K562 (cell line): ENCODE measurements at regions not wholly inside any gene's neighbourhood (a gene's known extent, or its start where the extent isn't known, plus 50 kb on each side); places are given as distances from the start of the nearest gene placed in this dataset.

Experiments
- ATAC-seq: fragments of 200-7000 bp; cut with Tn5 transposase; 3 replicates; pipeline ENCODE4 v1.9.1; 2020; ENCODE audit warnings: moderate library complexity
- BruUV-seq: library from RNA; stranded (reverse); fragments of 400-500 nt; replicated peaks from 2 replicates; lab custom pipeline; 2021; lab: Mats Ljungman, UMichigan
- CTCF ChIA-PET: fragments of 300-600 bp; formaldehyde crosslinking; extraction: SDS; loops from one replicate; lab custom pipeline; 2021; ENCODE audit warnings: low intra/inter-chr PET ratio; lab: Yijun Ruan, JAX
- POLR2A ChIA-PET: fragments of 300-600, 350-650 bp; sonication (Branson Sonifier 250); formaldehyde crosslinking; extraction: SDS; loops from one replicate; lab custom pipeline; 2021; ENCODE audit warnings: antibody characterized with exemption, inconsistent platforms; lab: Yijun Ruan, JAX
- DNase-seq, 4 experiments: peaks; one replicate each; pipeline versions ENCODE4 v3.0.0 to v3.0.0-alpha.2; 2011 to 2018; ENCODE audit warnings: low spot score in 3 of 4, mixed read lengths in 3 of 4; ENCODE audit errors: extremely low read depth in 1 of 4
- FAIRE-seq: peaks from 2 replicates; lab custom pipeline; 2011; peaks lifted over from hg19 to GRCh38; lab: Jason Lieb, UNC
- H2AFZ ChIP-seq: 2 replicates; pipeline ENCODE4 v1.6.0; 2011; ENCODE audit warnings: low read depth, low read length, control low read depth, inconsistent platforms
- H3K27ac ChIP-seq: fragments of 200-600 bp; 3 replicates; pipeline ENCODE4 v1.8.0; 2011; ENCODE audit warnings: low read depth, mild to moderate bottlenecking, control low read depth, inconsistent platforms, low read length, moderate library complexity, mixed read lengths; ENCODE audit errors: extremely low read depth
- H3K27me3 ChIP-seq, 2 experiments: fragments of 300-600 bp in 1 of 2; 2 replicates in 1 of 2; 3 replicates in 1 of 2; pipeline versions ENCODE4 v1.6.0 to v1.8.0; 2011; ENCODE audit warnings: inconsistent platforms in 2 of 2, low read length in 2 of 2, mild to moderate bottlenecking in 1 of 2, mixed read lengths in 1 of 2, moderate library complexity in 1 of 2; ENCODE audit not compliant: control insufficient read depth in 2 of 2, insufficient read depth in 2 of 2
- H3K36me3 ChIP-seq: fragments of 300-600 bp; 3 replicates; pipeline ENCODE4 v1.8.0; 2011; ENCODE audit warnings: mild to moderate bottlenecking, low read length, inconsistent platforms; ENCODE audit not compliant: control insufficient read depth, insufficient read depth
- H3K4me1 ChIP-seq, 2 experiments: fragments of 200-600 bp in 1 of 2; replicated peaks in 1 of 2; 2 replicates in 1 of 2; 3 replicates in 1 of 2; pipeline versions ENCODE4 v1.5.1 to v1.8.0; 2011; ENCODE audit warnings: inconsistent platforms in 2 of 2, low read length in 2 of 2, mild to moderate bottlenecking in 1 of 2, mixed read lengths in 1 of 2, moderate library complexity in 1 of 2; ENCODE audit not compliant: control insufficient read depth in 2 of 2, insufficient read depth in 2 of 2
- H3K4me2 ChIP-seq: 2 replicates; pipeline ENCODE4 v1.6.1; 2011; ENCODE audit warnings: low read length, control low read depth, inconsistent platforms, mixed read lengths; ENCODE audit not compliant: insufficient read depth
- H3K4me3 ChIP-seq: fragments of 200-600 bp; sonication (generic), shearing (Covaris generic); 2 replicates; pipeline ENCODE4 v1.5.1; 2016; ENCODE audit warnings: control low read depth, inconsistent platforms
- H3K79me2 ChIP-seq: fragments of 200-600 bp; 3 replicates; pipeline ENCODE4 v1.8.0; 2011; ENCODE audit warnings: low read length, inconsistent platforms; ENCODE audit not compliant: control insufficient read depth, insufficient read depth
- H3K9ac ChIP-seq, 2 experiments: 2 replicates each; pipeline versions ENCODE4 v1.6.0 to v1.6.1; 2011; ENCODE audit warnings: low read depth in 2 of 2, low read length in 2 of 2, control low read depth in 1 of 2, inconsistent platforms in 1 of 2, mild to moderate bottlenecking in 1 of 2, mixed read lengths in 1 of 2; ENCODE audit not compliant: insufficient read depth in 1 of 2
- H3K9me1 ChIP-seq: one replicate; pipeline ENCODE4 v1.6.0; 2011; ENCODE audit warnings: inconsistent platforms, mild to moderate bottlenecking, low read length, moderate library complexity; ENCODE audit not compliant: control insufficient read depth, insufficient read depth
- H3K9me3 ChIP-seq: replicated peaks from 2 replicates; pipeline ENCODE4 v1.5.1; 2011; ENCODE audit warnings: low read depth, low read length, inconsistent platforms; ENCODE audit not compliant: control insufficient read depth, insufficient read depth
- H4K20me1 ChIP-seq: replicated peaks from 2 replicates; pipeline ENCODE4 v1.6.1; 2011; ENCODE audit warnings: low read length, inconsistent platforms, mixed read lengths; ENCODE audit not compliant: control insufficient read depth, insufficient read depth
- CAMTA2 ChIP-seq: fragments of 250-450 bp; sonication (Bioruptor Pico); conservative IDR thresholded peaks from 2 replicates; pipeline ENCODE4 v1.5.1; 2022
- ESRRB ChIP-seq: fragments of 250-450 bp; sonication (Bioruptor Pico); IDR thresholded peaks from 2 replicates; pipeline ENCODE4 v1.5.0; 2020; ENCODE audit warnings: mild to moderate bottlenecking, moderate library complexity, borderline replicate concordance
- FOXJ2 ChIP-seq: fragments of 200-800 bp; sonication (Bioruptor generic); IDR thresholded peaks from 2 replicates; pipeline ENCODE4 v1.6.1; 2016; ENCODE audit warnings: missing genetic modification characterization, missing compliant biosample characterization
- IRF1 ChIP-seq: sonication (generic); formaldehyde crosslinking; IDR thresholded peaks from 2 replicates; pipeline ENCODE4 v1.8.0; 2022; ENCODE audit warnings: missing genetic modification reagents, mild to moderate bottlenecking, borderline replicate concordance
- L3MBTL2 ChIP-seq: fragments of 450-650 bp; IDR thresholded peaks from 2 replicates; pipeline ENCODE4 v1.6.1; 2016; ENCODE audit warnings: mild to moderate bottlenecking, moderate library complexity
- NCOA4 ChIP-seq: fragments of 450-650 bp; IDR thresholded peaks from 2 replicates; pipeline ENCODE4 v1.6.1; 2018; ENCODE audit warnings: mild to moderate bottlenecking; ENCODE audit not compliant: partially characterized antibody
- NONO ChIP-seq, 2 experiments: fragments of 200-400 bp in 1 of 2; fragments of 450-650 bp in 1 of 2; formaldehyde crosslinking in 1 of 2; IDR thresholded peaks; 2 replicates each; pipeline ENCODE4 v1.6.1; 2017; ENCODE audit warnings: low read depth in 2 of 2, mild to moderate bottlenecking in 2 of 2, moderate library complexity in 2 of 2, low read length in 1 of 2
- PYGO2 ChIP-seq: fragments of 450-650 bp; IDR thresholded peaks from 2 replicates; pipeline ENCODE4 v1.6.1; 2016; ENCODE audit warnings: mild to moderate bottlenecking, missing genetic modification characterization, moderate library complexity, missing compliant biosample characterization
- RBM17 ChIP-seq: fragments of 200-400 bp; formaldehyde crosslinking; IDR thresholded peaks from 2 replicates; pipeline ENCODE4 v1.6.1; 2017; ENCODE audit warnings: low read depth, mild to moderate bottlenecking, low read length, borderline replicate concordance
- SAFB ChIP-seq: fragments of 200-400 bp; formaldehyde crosslinking; IDR thresholded peaks from 2 replicates; pipeline ENCODE4 v1.6.1; 2017; ENCODE audit warnings: low read depth, low read length, borderline replicate concordance
- SIX5 ChIP-seq, 2 experiments: IDR thresholded peaks; 2 replicates each; pipeline ENCODE4 v1.6.1; 2011; ENCODE audit warnings: low read length in 2 of 2, borderline replicate concordance in 1 of 2, low read depth in 1 of 2, mild to moderate bottlenecking in 1 of 2, moderate library complexity in 1 of 2; ENCODE audit not compliant: insufficient read depth in 1 of 2
- WHSC1 ChIP-seq: IDR thresholded peaks from one replicate; pipeline ENCODE4 v1.6.1; 2012; ENCODE audit warnings: low read length, control low read depth, inconsistent platforms
- ZBTB43 ChIP-seq: sonication (generic); formaldehyde crosslinking; IDR thresholded peaks from 2 replicates; pipeline ENCODE4 v1.8.0; 2023; ENCODE audit warnings: mild to moderate bottlenecking, missing genetic modification reagents
- ZNF143 ChIP-seq: sonication (generic); formaldehyde crosslinking; IDR thresholded peaks from 2 replicates; pipeline ENCODE4 v1.9.0; 2022; ENCODE audit warnings: mild to moderate bottlenecking, missing genetic modification reagents
- ZNF175 ChIP-seq: fragments of 200-800 bp; sonication (Bioruptor generic); IDR thresholded peaks from 2 replicates; pipeline ENCODE4 v1.6.1; 2016; ENCODE audit warnings: low read depth, mild to moderate bottlenecking, missing genetic modification characterization, missing compliant biosample characterization
- WGBS: fragments of 100-300 bp; shearing (Covaris generic); methylation state at CpG from one replicate; pipeline ENCODE4 v1.1.6; 2016; ENCODE audit warnings: low coverage, mixed read lengths; ENCODE audit not compliant: insufficient coverage; ENCODE audit errors: missing lambda C conversion rate; 5-methylcytosine and 5-hydroxymethylcytosine counted together
- in situ Hi-C: fragments of 300-500 bp; cut with MboI; formaldehyde crosslinking; loops from 4 replicates; pipeline ENCODE4 v1.15.0; 2018; ENCODE audit warnings: inconsistent platforms, mixed read lengths
- intact Hi-C: fragments of 100-400 bp; cut with micrococcal nuclease; formaldehyde crosslinking; loops from 2 replicates; pipeline ENCODE4 v1.14.2; 2022

GRCh38 chr9:78437296-78437695 is 140.4 kb downstream of the PSAT1 start:
- H3K4me1 ChIP-seq = no peaks in the 10 kb centered on the region
- ATAC-seq = no peak
- ChIA-PET CTCF (no interaction called here), POLR2A (no interaction called here)
- TF ChIP-seq ESRRB (CRISPR knock-in tag) = no peak
- no peak for TF ChIP-seq SIX5 (IDR thresholded peaks at IDR 0.05; ENCODE audit: borderline replicate concordance in 1 of 2, insufficient read depth in 1 of 2, low read depth in 1 of 2, low read length in 2 of 2)
- TF ChIP-seq NCOA4 = no peak
- TF ChIP-seq L3MBTL2 = no peak
- TF ChIP-seq WHSC1 = no peak
- TF ChIP-seq RBM17 = no peak
- no peak for TF ChIP-seq ZBTB43 (CRISPR knock-in tag)
- no peak for TF ChIP-seq ZNF143
- no peak for TF ChIP-seq FOXJ2 (tag)
- TF ChIP-seq IRF1 (CRISPR knock-in tag) = no peak
- TF ChIP-seq NONO (IDR thresholded peaks at IDR 0.05; ENCODE audit: low read depth in 2 of 2, low read length in 1 of 2) = no peak
- TF ChIP-seq CAMTA2 (CRISPR knock-in tag) = no peak
- TF ChIP-seq ZNF175 (CRISPR knock-in tag) = no peak
- no peak for TF ChIP-seq PYGO2 (tag)
- TF ChIP-seq SAFB = no peak
- no peak overlapping the region for H3K27ac ChIP-seq
- in situ Hi-C loops (no loop called here), intact Hi-C loops (no loop called here)
- DNase-seq = no peak
- no peaks in the 10 kb centered on the region for H3K27me3 ChIP-seq
- H3K36me3 ChIP-seq = no peaks in the 10 kb centered on the region
- H4K20me1 ChIP-seq = no peaks in the 10 kb centered on the region
- no peak for FAIRE-seq
- no peaks in the 10 kb centered on the region for H3K9me3 ChIP-seq
- H3K9me1 ChIP-seq = no peaks in the 10 kb centered on the region
- H3K4me2 ChIP-seq = no peak overlapping the region
- H3K9ac ChIP-seq = no peak overlapping the region
- 0% methylated on average over 2 of the region's 2 CpGs for WGBS
- no peak overlapping the region for H3K4me3 ChIP-seq
- no TSS peak for BruUV-seq
- no peaks in the 10 kb centered on the region for H3K79me2 ChIP-seq
- H2AFZ ChIP-seq = no peak overlapping the region
